Peyer's patch (tissue), 4 donors: ENCODE measurements at regions not wholly inside any gene's neighbourhood (a gene's known extent, or its start where the extent isn't known, plus 50 kb on each side); places are given as distances from the start of the nearest gene placed in this dataset.

Source experiments
- POLR2A ChIP-seq, 2 donors: fragments of 450-650 bp; IDR thresholded peaks; one replicate each; pipeline ENCODE4 v1.5.1; 2017; ENCODE audit warnings: antibody characterized with exemption in 2 of 2, mild to moderate bottlenecking in 2 of 2, moderate library complexity in 2 of 2
- TF ChIP-seq, protein P1 (sequence below), 6 experiments: fragments of 450-650 bp in 4 of 6; fragments of 200-600 bp in 2 of 6; sonication (generic) in 1 of 6; IDR thresholded peaks; one replicate each; pipeline ENCODE4 v1.5.1; 2017 to 2019; ENCODE audit warnings: antibody characterized with exemption in 6 of 6, mild to moderate bottlenecking in 3 of 6, moderate library complexity in 1 of 6

GRCh38 chr20:22159276-22159675 is 425.1 kb downstream of the FOXA2 start:
- TF ChIP-seq, protein P1, sequence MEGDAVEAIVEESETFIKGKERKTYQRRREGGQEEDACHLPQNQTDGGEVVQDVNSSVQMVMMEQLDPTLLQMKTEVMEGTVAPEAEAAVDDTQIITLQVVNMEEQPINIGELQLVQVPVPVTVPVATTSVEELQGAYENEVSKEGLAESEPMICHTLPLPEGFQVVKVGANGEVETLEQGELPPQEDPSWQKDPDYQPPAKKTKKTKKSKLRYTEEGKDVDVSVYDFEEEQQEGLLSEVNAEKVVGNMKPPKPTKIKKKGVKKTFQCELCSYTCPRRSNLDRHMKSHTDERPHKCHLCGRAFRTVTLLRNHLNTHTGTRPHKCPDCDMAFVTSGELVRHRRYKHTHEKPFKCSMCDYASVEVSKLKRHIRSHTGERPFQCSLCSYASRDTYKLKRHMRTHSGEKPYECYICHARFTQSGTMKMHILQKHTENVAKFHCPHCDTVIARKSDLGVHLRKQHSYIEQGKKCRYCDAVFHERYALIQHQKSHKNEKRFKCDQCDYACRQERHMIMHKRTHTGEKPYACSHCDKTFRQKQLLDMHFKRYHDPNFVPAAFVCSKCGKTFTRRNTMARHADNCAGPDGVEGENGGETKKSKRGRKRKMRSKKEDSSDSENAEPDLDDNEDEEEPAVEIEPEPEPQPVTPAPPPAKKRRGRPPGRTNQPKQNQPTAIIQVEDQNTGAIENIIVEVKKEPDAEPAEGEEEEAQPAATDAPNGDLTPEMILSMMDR (IDR thresholded peaks at IDR 0.05): no peak
- TF ChIP-seq POLR2A (IDR thresholded peaks at IDR 0.05): no peak
